ENCODE measurements at regions not wholly inside any gene's neighbourhood (a gene's known extent, or its start where the extent isn't known, plus 50 kb on each side); places are given as distances from the start of the nearest gene placed in this dataset.

DNA sequence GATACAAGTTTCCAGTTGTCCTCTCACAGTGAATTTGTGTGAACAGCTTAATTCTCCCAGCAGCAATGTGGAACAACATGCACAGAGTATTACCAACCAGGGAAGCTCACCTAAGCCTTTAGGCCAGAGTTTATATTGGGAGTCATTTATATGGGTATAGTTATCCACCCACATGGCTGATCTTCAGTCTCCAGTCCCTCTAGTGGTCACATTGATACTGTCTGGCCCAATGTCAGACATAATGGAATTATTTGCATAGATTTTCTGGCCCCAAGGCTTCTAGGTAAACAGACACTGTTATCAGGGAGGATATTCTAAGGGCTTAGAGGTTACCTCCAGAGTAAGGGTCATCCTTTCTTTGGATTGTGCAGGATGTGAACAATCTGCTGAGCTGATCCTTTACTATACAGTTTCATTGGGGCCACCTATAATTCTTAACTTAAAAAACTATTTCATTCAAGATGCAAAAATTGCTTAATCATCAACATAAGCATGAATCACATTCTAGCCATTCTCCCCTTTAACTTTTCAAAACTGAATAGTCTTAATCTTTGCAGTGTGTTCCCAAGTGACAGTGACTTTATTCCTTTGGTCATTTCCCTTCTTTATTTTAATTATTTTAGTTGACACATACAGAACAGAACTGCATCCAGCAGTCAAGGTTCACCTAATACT is 210.9 kb downstream of the LTN1 start:
- H3K9me2 ChIP-seq (replicated peaks; ENCODE audit: insufficient read depth, low read length) = no peaks in the 10 kb centered on the region
- TF ChIP-seq, protein P1, sequence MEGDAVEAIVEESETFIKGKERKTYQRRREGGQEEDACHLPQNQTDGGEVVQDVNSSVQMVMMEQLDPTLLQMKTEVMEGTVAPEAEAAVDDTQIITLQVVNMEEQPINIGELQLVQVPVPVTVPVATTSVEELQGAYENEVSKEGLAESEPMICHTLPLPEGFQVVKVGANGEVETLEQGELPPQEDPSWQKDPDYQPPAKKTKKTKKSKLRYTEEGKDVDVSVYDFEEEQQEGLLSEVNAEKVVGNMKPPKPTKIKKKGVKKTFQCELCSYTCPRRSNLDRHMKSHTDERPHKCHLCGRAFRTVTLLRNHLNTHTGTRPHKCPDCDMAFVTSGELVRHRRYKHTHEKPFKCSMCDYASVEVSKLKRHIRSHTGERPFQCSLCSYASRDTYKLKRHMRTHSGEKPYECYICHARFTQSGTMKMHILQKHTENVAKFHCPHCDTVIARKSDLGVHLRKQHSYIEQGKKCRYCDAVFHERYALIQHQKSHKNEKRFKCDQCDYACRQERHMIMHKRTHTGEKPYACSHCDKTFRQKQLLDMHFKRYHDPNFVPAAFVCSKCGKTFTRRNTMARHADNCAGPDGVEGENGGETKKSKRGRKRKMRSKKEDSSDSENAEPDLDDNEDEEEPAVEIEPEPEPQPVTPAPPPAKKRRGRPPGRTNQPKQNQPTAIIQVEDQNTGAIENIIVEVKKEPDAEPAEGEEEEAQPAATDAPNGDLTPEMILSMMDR (IDR thresholded peaks at IDR 0.05; ENCODE audit: insufficient read depth, low read length, poor library complexity, severe bottlenecking) = peak; percentile 34
- no peak for TF ChIP-seq EZH2phosphoT487 (conservative IDR thresholded peaks at IDR 0.05; ENCODE audit: low read length)
- H3K27me3 ChIP-seq (ENCODE audit: low read length) = no peaks in the 10 kb centered on the region
- H3K9ac ChIP-seq (ENCODE audit: low read length) = no peak overlapping the region
- no peaks in the 10 kb centered on the region for H3K79me2 ChIP-seq (ENCODE audit: insufficient read depth, low read length)
- no peaks in the 10 kb centered on the region for H3K36me3 ChIP-seq (ENCODE audit: low read length)
- H3K9me3 ChIP-seq (ENCODE audit: insufficient read depth, low read length) = no peaks in the 10 kb centered on the region
- H3K4me3 ChIP-seq (ENCODE audit: insufficient read depth, low read length, poor library complexity, severe bottlenecking) = no peak overlapping the region
- no peak overlapping the region for H3K4me2 ChIP-seq (ENCODE audit: low read depth, low read length, poor library complexity, severe bottlenecking)
- no peak overlapping the region for H3K27ac ChIP-seq (ENCODE audit: low read depth, low read length)
- H4K20me1 ChIP-seq (ENCODE audit: low read depth, low read length) = no peaks in the 10 kb centered on the region
- no peak overlapping the region for H2AFZ ChIP-seq (ENCODE audit: low read depth, low read length, severe bottlenecking)
- H3F3A ChIP-seq (ENCODE audit: insufficient read depth) = no peaks in the 10 kb centered on the region

DNA sequence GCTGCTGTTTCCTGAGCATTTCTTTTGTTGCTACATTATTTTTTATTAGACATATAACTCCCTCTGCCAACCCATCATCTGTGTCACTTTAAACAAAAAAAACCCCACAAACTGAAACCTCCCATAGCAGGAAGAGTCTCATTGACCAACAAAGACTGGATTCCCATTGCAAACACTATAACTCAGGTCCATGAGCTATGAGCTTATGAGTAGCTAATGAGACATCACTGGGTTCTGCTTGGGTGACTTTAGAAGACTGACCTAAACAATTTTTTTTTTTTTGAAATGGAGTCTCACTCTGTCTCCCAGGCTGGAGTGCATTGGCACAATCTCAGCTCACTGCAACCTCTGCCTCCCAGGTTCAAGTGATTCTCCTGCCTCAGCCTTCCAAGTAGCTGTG is 212.8 kb downstream of the LTN1 start:
- Histone ChIP-seq H3K4me3 (ENCODE audit: insufficient read depth, low read length, poor library complexity, severe bottlenecking) (no peak overlapping the region), H3K9me3 (ENCODE audit: insufficient read depth, low read length) (no peaks in the 10 kb centered on the region), H3K4me2 (ENCODE audit: low read depth, low read length, poor library complexity, severe bottlenecking) (no peak overlapping the region), H2AFZ (ENCODE audit: low read depth, low read length, severe bottlenecking) (no peak overlapping the region), H3K79me2 (ENCODE audit: insufficient read depth, low read length) (no peaks in the 10 kb centered on the region), H3K27me3 (ENCODE audit: low read length) (no peaks in the 10 kb centered on the region), H3K27ac (ENCODE audit: low read depth, low read length) (no peak overlapping the region), H3F3A (ENCODE audit: insufficient read depth) (no peaks in the 10 kb centered on the region), H3K9ac (ENCODE audit: low read length) (no peak overlapping the region), H3K36me3 (ENCODE audit: low read length) (no peaks in the 10 kb centered on the region), H4K20me1 (ENCODE audit: low read depth, low read length) (no peaks in the 10 kb centered on the region), H3K9me2 (replicated peaks; ENCODE audit: insufficient read depth, low read length) (no peaks in the 10 kb centered on the region)
- TF ChIP-seq EZH2phosphoT487 (conservative IDR thresholded peaks at IDR 0.05; ENCODE audit: low read length) = no peak
- TF ChIP-seq, protein P1 (IDR thresholded peaks at IDR 0.05; ENCODE audit: insufficient read depth, low read length, poor library complexity, severe bottlenecking) = no peak

DNA sequence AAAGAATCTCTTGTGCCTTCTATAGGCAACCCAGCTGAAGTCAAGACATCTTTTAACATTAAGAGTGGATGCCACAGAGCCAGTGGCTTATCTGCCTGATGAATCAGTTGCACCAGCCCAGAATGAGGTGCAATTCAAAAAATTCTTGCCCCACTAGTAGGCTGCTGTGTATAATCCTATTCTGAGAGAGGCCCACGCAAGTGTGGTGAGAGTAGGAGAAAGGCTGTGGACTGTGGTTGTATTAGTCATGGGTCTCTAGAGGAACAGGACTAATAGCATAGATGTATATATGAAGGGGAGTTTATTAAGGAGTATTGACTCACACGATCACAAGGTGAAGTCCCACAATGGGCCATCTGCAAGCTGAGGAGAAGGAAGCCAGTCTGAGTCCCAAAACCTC is 216.4 kb downstream of the LTN1 start:
- no peaks in the 10 kb centered on the region for H3K9me2 ChIP-seq (replicated peaks; ENCODE audit: insufficient read depth, low read length)
- no peaks in the 10 kb centered on the region for H3K27me3 ChIP-seq (ENCODE audit: low read length)
- TF ChIP-seq, protein P1 (IDR thresholded peaks at IDR 0.05; ENCODE audit: insufficient read depth, low read length, poor library complexity, severe bottlenecking) = no peak
- no peak for TF ChIP-seq EZH2phosphoT487 (conservative IDR thresholded peaks at IDR 0.05; ENCODE audit: low read length)
- H3K4me3 ChIP-seq (ENCODE audit: insufficient read depth, low read length, poor library complexity, severe bottlenecking) = no peak overlapping the region
- H3K4me2 ChIP-seq (ENCODE audit: low read depth, low read length, poor library complexity, severe bottlenecking) = no peak overlapping the region
- no peak overlapping the region for H2AFZ ChIP-seq (ENCODE audit: low read depth, low read length, severe bottlenecking)
- H3K27ac ChIP-seq (ENCODE audit: low read depth, low read length) = no peak overlapping the region
- H3K36me3 ChIP-seq (ENCODE audit: low read length) = no peaks in the 10 kb centered on the region
- H4K20me1 ChIP-seq (ENCODE audit: low read depth, low read length) = no peaks in the 10 kb centered on the region
- H3K9me3 ChIP-seq (ENCODE audit: insufficient read depth, low read length) = no peaks in the 10 kb centered on the region
- no peaks in the 10 kb centered on the region for H3K79me2 ChIP-seq (ENCODE audit: insufficient read depth, low read length)
- H3F3A ChIP-seq (ENCODE audit: insufficient read depth) = no peaks in the 10 kb centered on the region
- H3K9ac ChIP-seq (ENCODE audit: low read length) = no peak overlapping the region
